GM23248 (cell line): ENCODE measurements at regions not wholly inside any gene's neighbourhood (a gene's known extent, or its start where the extent isn't known, plus 50 kb on each side); places are given as distances from the start of the nearest gene placed in this dataset.

Source experiments
- DNase-seq: peaks from one replicate; pipeline ENCODE4 v3.0.0-alpha.2; 2015
- H2AFZ ChIP-seq: fragments of 200-600 bp; sonication (generic); 2 replicates; pipeline ENCODE4 v1.6.1; 2016; ENCODE audit warnings: antibody characterized with exemption
- H3F3A ChIP-seq: fragments of 200-600 bp; sonication (generic); 2 replicates; pipeline ENCODE4 v1.6.1; 2016; ENCODE audit warnings: mild to moderate bottlenecking, antibody characterized with exemption, mixed run types; ENCODE audit not compliant: insufficient read depth
- H3K27ac ChIP-seq: fragments of 200-600 bp; sonication (generic); 2 replicates; pipeline ENCODE4 v1.5.1; 2016; ENCODE audit warnings: mild to moderate bottlenecking
- H3K27me3 ChIP-seq: fragments of 200-600 bp; sonication (generic); replicated peaks from 2 replicates; pipeline ENCODE4 v1.6.1; 2016; ENCODE audit warnings: mild to moderate bottlenecking; ENCODE audit not compliant: insufficient read depth
- H3K36me3 ChIP-seq: fragments of 200-600 bp; sonication (generic); 2 replicates; pipeline ENCODE4 v1.6.1; 2016; ENCODE audit warnings: low read depth, mild to moderate bottlenecking
- H3K4me1 ChIP-seq: fragments of 200-600 bp; sonication (generic); 2 replicates; pipeline ENCODE4 v1.6.1; 2016; ENCODE audit warnings: mild to moderate bottlenecking; ENCODE audit not compliant: insufficient read depth
- H3K4me2 ChIP-seq: fragments of 200-600 bp; sonication (generic); one replicate; pipeline ENCODE4 v1.6.1; 2016; ENCODE audit warnings: mild to moderate bottlenecking; ENCODE audit not compliant: unreplicated experiment
- H3K4me3 ChIP-seq: fragments of 200-600 bp; sonication (generic); 2 replicates; pipeline ENCODE4 v1.5.1; 2016; ENCODE audit warnings: mild to moderate bottlenecking
- H3K79me2 ChIP-seq: fragments of 200-600 bp; sonication (generic); 2 replicates; pipeline ENCODE4 v1.6.1; 2016; ENCODE audit warnings: mild to moderate bottlenecking; ENCODE audit not compliant: insufficient read depth
- H3K9ac ChIP-seq: fragments of 200-600 bp; sonication (generic); 2 replicates; pipeline ENCODE4 v1.6.1; 2016; ENCODE audit warnings: mild to moderate bottlenecking
- H3K9me2 ChIP-seq: fragments of 200-600 bp; sonication (generic); 2 replicates; pipeline ENCODE4 v1.6.1; 2016; ENCODE audit warnings: mixed run types, mild to moderate bottlenecking, moderate library complexity; ENCODE audit not compliant: insufficient read depth
- H3K9me3 ChIP-seq: fragments of 200-600 bp; sonication (generic); one replicate; pipeline ENCODE4 v1.6.1; 2017; ENCODE audit warnings: low read depth
- H4K20me1 ChIP-seq: fragments of 200-600 bp; sonication (generic); 2 replicates; pipeline ENCODE4 v1.6.0; 2016; ENCODE audit not compliant: insufficient read depth
- EZH2 ChIP-seq: fragments of 200-600 bp; sonication (generic); IDR thresholded peaks from 2 replicates; pipeline ENCODE4 v1.6.1; 2018; ENCODE audit warnings: antibody characterized with exemption, mild to moderate bottlenecking; ENCODE audit not compliant: insufficient read depth, poor library complexity, severe bottlenecking
- EZH2phosphoT487 ChIP-seq: fragments of 200-600 bp; sonication (generic); IDR thresholded peaks from 2 replicates; pipeline ENCODE4 v1.6.1; 2018; ENCODE audit warnings: antibody characterized with exemption, moderate library complexity, mild to moderate bottlenecking, low read depth; ENCODE audit not compliant: insufficient read depth
- WGBS, 2 experiments: methylation state at CpG; one replicate each; pipeline ENCODE4 v1.1.6; 2015 to 2017; ENCODE audit warnings: low lambda C conversion rate in 2 of 2, low coverage in 1 of 2; ENCODE audit errors: missing lambda C conversion rate in 2 of 2; 5-methylcytosine and 5-hydroxymethylcytosine counted together
- in situ Hi-C: fragments of 300-500 bp; cut with MboI; formaldehyde crosslinking; loops from 2 replicates; pipeline ENCODE4 v1.15.0; 2020

DNA sequence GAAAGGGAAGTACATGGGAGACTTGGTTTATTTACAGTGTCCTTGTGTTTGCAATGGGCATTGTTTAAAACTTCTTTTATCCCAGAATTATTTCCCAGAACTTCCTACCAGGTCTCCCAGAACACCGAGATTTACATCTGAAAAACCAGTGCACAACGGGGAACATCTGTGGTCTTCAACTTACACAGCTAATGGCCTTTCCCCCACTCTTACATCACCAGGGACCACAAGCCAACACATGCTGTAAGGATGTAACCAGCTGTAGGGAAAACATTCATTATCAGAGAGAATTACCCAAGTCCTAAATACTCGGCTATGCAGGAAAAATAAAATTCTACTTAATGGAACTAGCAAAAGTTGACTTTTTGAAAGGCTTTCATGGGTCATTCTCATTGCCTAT, 267.6 kb downstream of the DUSP6 start:
- peak overlapping the region; percentile 21; the same call in 1 of the 2 replicates for H2AFZ ChIP-seq
- in situ Hi-C loops = no loop called here
- H3K4me3 ChIP-seq = no peak overlapping the region
- peaks cover 6% of the 10 kb centered on the region; the same call in 1 of the 2 replicates for H3F3A ChIP-seq
- no peaks in the 10 kb centered on the region for H3K9me2 ChIP-seq
- no peak overlapping the region for H3K4me2 ChIP-seq
- no peaks in the 10 kb centered on the region for H4K20me1 ChIP-seq
- TF ChIP-seq EZH2 (no peak), EZH2phosphoT487 (no peak)
- WGBS, 2 experiments = 42 to 49% methylated on average over 3 of the region's 3 CpGs
- DNase-seq = peak; percentile 20
- H3K27me3 ChIP-seq = no peaks in the 10 kb centered on the region
- H3K9me3 ChIP-seq = no peaks in the 10 kb centered on the region
- no peaks in the 10 kb centered on the region for H3K36me3 ChIP-seq
- H3K9ac ChIP-seq = no peak overlapping the region
- peaks cover 17% of the 10 kb centered on the region for H3K4me1 ChIP-seq
- no peaks in the 10 kb centered on the region for H3K79me2 ChIP-seq
- H3K27ac ChIP-seq = no peak overlapping the region

DNA sequence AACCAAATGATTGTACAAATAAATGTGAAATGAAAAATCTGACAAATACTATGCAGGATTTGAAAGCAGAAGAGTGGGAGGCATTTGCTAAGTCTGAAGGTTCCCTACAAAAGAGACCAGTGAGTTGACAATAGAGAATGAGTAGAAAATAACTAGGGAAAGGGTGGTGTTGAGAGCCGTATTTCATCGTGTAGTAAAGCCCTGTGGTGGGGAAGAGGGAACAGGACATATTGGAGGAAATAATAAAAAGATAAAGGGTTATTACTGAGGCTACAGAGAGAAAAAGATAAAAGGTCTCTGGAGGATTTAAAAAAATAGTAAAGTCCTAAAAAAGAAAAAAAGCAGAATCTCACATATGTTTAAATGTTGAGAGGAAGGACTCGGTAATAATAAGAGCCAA, 268.8 kb downstream of the DUSP6 start:
- no peaks in the 10 kb centered on the region for H3K36me3 ChIP-seq
- H3K27ac ChIP-seq = no peak overlapping the region
- no peak for TF ChIP-seq EZH2phosphoT487
- no peak for TF ChIP-seq EZH2
- H2AFZ ChIP-seq = no peak overlapping the region
- no peaks in the 10 kb centered on the region for H3K9me2 ChIP-seq
- peaks cover 6% of the 10 kb centered on the region; the same call in 1 of the 2 replicates for H3F3A ChIP-seq
- H3K4me3 ChIP-seq = no peak overlapping the region
- DNase-seq = no peak
- no peaks in the 10 kb centered on the region for H3K9me3 ChIP-seq
- H3K4me2 ChIP-seq = no peak overlapping the region
- H3K9ac ChIP-seq = no peak overlapping the region
- no peaks in the 10 kb centered on the region for H4K20me1 ChIP-seq
- no peaks in the 10 kb centered on the region for H3K79me2 ChIP-seq
- H3K27me3 ChIP-seq = no peaks in the 10 kb centered on the region
- in situ Hi-C loops = no loop called here
- H3K4me1 ChIP-seq = peaks cover 17% of the 10 kb centered on the region
- 85 to 89% methylated on average over 3 of the region's 3 CpGs for WGBS, 2 experiments

DNA sequence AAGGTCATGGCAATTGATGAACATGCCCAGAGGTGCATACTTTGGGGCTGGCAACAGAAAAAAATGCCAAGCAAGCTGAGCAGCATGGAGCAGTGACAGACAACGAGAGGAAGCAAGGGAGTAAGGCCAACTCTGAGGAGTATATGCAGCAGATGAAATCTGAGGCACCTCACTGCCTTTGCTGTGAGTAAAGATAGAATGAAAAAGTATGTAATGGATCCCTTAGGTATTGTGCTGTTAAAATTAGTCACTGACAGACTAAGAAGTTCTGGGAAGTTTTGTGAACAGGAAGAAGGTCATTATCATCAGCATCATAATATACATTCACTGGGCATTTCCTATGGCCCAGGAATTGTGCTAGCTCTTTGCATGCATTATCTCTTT, 269.9 kb downstream of the DUSP6 start:
- Histone ChIP-seq H3F3A (peaks cover 6% of the 10 kb centered on the region; the same call in 1 of the 2 replicates), H3K36me3 (no peaks in the 10 kb centered on the region), H3K27me3 (no peaks in the 10 kb centered on the region), H3K9ac (no peak overlapping the region), H3K27ac (no peak overlapping the region; the same call in 1 of the 2 replicates), H3K9me2 (no peaks in the 10 kb centered on the region), H3K4me3 (no peak overlapping the region), H2AFZ (peak overlapping the region; percentile 43; the same call in 1 of the 2 replicates), H3K9me3 (no peaks in the 10 kb centered on the region), H4K20me1 (no peaks in the 10 kb centered on the region), H3K4me1 (peaks cover 17% of the 10 kb centered on the region), H3K79me2 (no peaks in the 10 kb centered on the region), H3K4me2 (no peak overlapping the region)
- in situ Hi-C loops = no loop called here
- peak; percentile 58 for DNase-seq
- TF ChIP-seq EZH2phosphoT487 (no peak), EZH2 (no peak)
- 32 to 54% methylated on average over 1 of the region's 1 CpG for WGBS, 2 experiments

DNA sequence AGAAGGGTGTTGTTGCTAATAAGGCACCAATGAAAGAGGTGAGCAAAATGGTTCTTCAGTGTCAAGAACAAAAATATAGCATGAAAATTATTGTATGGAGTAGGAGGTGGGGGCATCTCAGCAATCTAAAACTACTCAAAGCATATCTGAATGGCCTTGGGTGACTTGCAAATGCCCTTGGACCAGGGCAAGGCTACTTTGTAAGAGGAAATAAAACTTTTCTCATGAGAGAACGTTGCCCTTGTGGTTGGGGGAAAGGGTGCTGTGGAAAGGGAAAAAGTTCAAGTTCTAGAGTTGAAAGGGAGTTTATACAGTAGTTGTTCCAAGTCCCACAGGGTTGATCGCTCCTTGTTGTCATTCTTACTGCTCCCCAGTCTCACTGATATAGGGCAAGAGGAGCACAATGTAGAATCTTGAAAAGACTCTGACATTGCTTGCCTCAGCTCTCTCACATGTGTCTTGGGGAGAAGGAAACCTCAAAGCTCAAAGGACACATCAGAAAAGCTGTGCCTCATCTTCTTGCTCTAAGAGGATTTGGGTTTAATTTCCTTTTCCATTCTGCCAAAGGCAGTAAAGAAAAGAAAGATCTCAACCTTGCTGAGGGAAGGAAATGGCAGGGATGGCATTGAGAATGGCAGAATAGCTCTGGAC, 270.5 kb downstream of the DUSP6 start:
- Histone ChIP-seq H3K9me3 (no peaks in the 10 kb centered on the region), H3F3A (peaks cover 6% of the 10 kb centered on the region; the same call in 1 of the 2 replicates), H3K4me2 (no peak overlapping the region), H3K27ac (no peak overlapping the region), H3K79me2 (no peaks in the 10 kb centered on the region), H4K20me1 (no peaks in the 10 kb centered on the region), H3K27me3 (no peaks in the 10 kb centered on the region), H3K4me3 (no peak overlapping the region), H3K36me3 (no peaks in the 10 kb centered on the region), H2AFZ (peak overlapping the region; percentile 43; the same call in 1 of the 2 replicates), H3K9ac (no peak overlapping the region), H3K9me2 (no peaks in the 10 kb centered on the region), H3K4me1 (peaks cover 17% of the 10 kb centered on the region)
- in situ Hi-C loops = no loop called here
- no peak for TF ChIP-seq EZH2phosphoT487
- no peak for TF ChIP-seq EZH2
- no peak for DNase-seq
- WGBS, 2 experiments = 64 to 74% methylated on average over 2 of the region's 2 CpGs
